HCT116 (cell line): ENCODE measurements at regions not wholly inside any gene's neighbourhood (a gene's known extent, or its start where the extent isn't known, plus 50 kb on each side); places are given as distances from the start of the nearest gene placed in this dataset.

ENCODE experiments used
- ATAC-seq: fragments of 200-7000 bp; cut with Tn5 transposase; 2 replicates; pipeline ENCODE4 v1.9.1; 2020; ENCODE audit warnings: mild to moderate bottlenecking, moderate library complexity
- BruUV-seq: library from RNA; stranded (reverse); fragments of 400-500 nt; replicated peaks from 2 replicates; lab custom pipeline; 2021; lab: Mats Ljungman, UMichigan
- CTCF ChIA-PET: fragments of 300-600 bp; sonication (Branson Sonifier 250); formaldehyde crosslinking; loops from one replicate; lab custom pipeline; 2021; ENCODE audit warnings: antibody characterized with exemption; lab: Charles Lee
- POLR2A ChIA-PET: fragments of 300-600, 350-600 bp; sonication (Branson Sonifier 250); formaldehyde crosslinking; loops from one replicate; lab custom pipeline; 2021; ENCODE audit warnings: antibody characterized with exemption; lab: Charles Lee
- RAD21 ChIA-PET, 2 experiments: fragments of 300-600 bp; sonication (Branson Sonifier 250); formaldehyde crosslinking; loops; one replicate each; lab custom pipeline; 2023; ENCODE audit warnings: low total read pairs in 2 of 2; ENCODE audit not compliant: uncharacterized antibody in 2 of 2, unreplicated experiment in 2 of 2, low non-redundant PET in 1 of 2; lab: Charles Lee
- DNase-seq: peaks from one replicate; pipeline ENCODE4 v3.0.0-alpha.2; 2010; ENCODE audit warnings: low read depth, low spot score
- H2AFZ ChIP-seq: fragments of 200-600 bp; shearing (Covaris generic), sonication (generic); 2 replicates; pipeline ENCODE4 v1.6.1; 2017; ENCODE audit warnings: low read depth, mixed run types, mixed read lengths, antibody characterized with exemption, low read length; ENCODE audit not compliant: poor library complexity, severe bottlenecking
- H3K27ac ChIP-seq: 2 replicates; pipeline ENCODE4 v1.5.1; 2012; ENCODE audit warnings: low read depth, low read length
- H3K27me3 ChIP-seq: fragments of 200-600 bp; sonication (generic); 2 replicates; pipeline ENCODE4 v1.6.1; 2016; ENCODE audit warnings: mixed run types, low read length, mixed read lengths; ENCODE audit not compliant: insufficient read depth
- H3K36me3 ChIP-seq, 2 experiments: fragments of 200-500 bp in 1 of 2; fragments of 200-600 bp in 1 of 2; sonication (Bioruptor generic) in 1 of 2; sonication (generic) in 1 of 2; 2 replicates each; pipeline versions ENCODE4 v1.5.1 to v1.6.1; 2014 to 2016; ENCODE audit warnings: low read length in 2 of 2, inconsistent platforms in 1 of 2, mixed read lengths in 1 of 2, mixed run types in 1 of 2; ENCODE audit not compliant: insufficient read depth in 2 of 2, control insufficient read depth in 1 of 2
- H3K4me1 ChIP-seq, 2 experiments: fragments of 200-600 bp in 1 of 2; sonication (generic) in 1 of 2; 2 replicates each; pipeline versions ENCODE4 v1.5.1 to v1.6.1; 2012 to 2017; ENCODE audit warnings: low read length in 2 of 2, inconsistent platforms in 1 of 2, mild to moderate bottlenecking in 1 of 2, mixed read lengths in 1 of 2, mixed run types in 1 of 2, moderate library complexity in 1 of 2; ENCODE audit not compliant: insufficient read depth in 2 of 2, control insufficient read depth in 1 of 2
- H3K4me2 ChIP-seq: fragments of 200-600 bp; sonication (generic); 2 replicates; pipeline ENCODE4 v1.6.1; 2017; ENCODE audit warnings: mixed run types, low read length, mixed read lengths
- H3K4me3 ChIP-seq, 2 experiments: fragments of 200-600 bp in 1 of 2; sonication (generic) in 1 of 2; replicated peaks in 1 of 2; 2 replicates each; pipeline ENCODE4 v1.5.1; 2011 to 2016; ENCODE audit warnings: low read length in 2 of 2, control low read depth in 1 of 2, low read depth in 1 of 2, mild to moderate bottlenecking in 1 of 2, mixed read lengths in 1 of 2, mixed run types in 1 of 2
- H3K79me2 ChIP-seq: fragments of 200-600 bp; sonication (generic); 2 replicates; pipeline ENCODE4 v1.6.1; 2017; ENCODE audit warnings: mild to moderate bottlenecking, mixed run types, low read length, moderate library complexity, mixed read lengths; ENCODE audit not compliant: insufficient read depth
- H3K9ac ChIP-seq: fragments of 200-600 bp; sonication (generic); 2 replicates; pipeline ENCODE4 v1.6.1; 2016; ENCODE audit warnings: low read length, mixed read lengths
- H3K9me2 ChIP-seq: fragments of 200-600 bp; sonication (generic), shearing (Covaris generic); 2 replicates; pipeline ENCODE4 v1.6.1; 2017; ENCODE audit warnings: mixed run types, mild to moderate bottlenecking, moderate library complexity; ENCODE audit not compliant: insufficient read depth
- H3K9me3 ChIP-seq, 2 experiments: fragments of 200-500 bp in 1 of 2; fragments of 200-600 bp in 1 of 2; sonication (Bioruptor generic) in 1 of 2; sonication (generic) in 1 of 2; 2 replicates each; pipeline ENCODE4 v1.6.1; 2014 to 2017; ENCODE audit warnings: low read length in 2 of 2, mixed read lengths in 2 of 2, inconsistent platforms in 1 of 2, low read depth in 1 of 2, mild to moderate bottlenecking in 1 of 2, mixed run types in 1 of 2, moderate library complexity in 1 of 2; ENCODE audit not compliant: control insufficient read depth in 1 of 2, insufficient read depth in 1 of 2
- H4K20me1 ChIP-seq: fragments of 200-600 bp; sonication (generic), shearing (Covaris generic); 2 replicates; pipeline ENCODE4 v1.6.1; 2017; ENCODE audit warnings: mixed run types, mild to moderate bottlenecking, moderate library complexity; ENCODE audit not compliant: insufficient read depth
- CTCF ChIP-seq, 3 experiments: fragments of 200-600 bp in 1 of 3; sonication (generic) in 1 of 3; IDR thresholded peaks in 2 of 3; conservative IDR thresholded peaks in 1 of 3; 2 replicates each; pipeline ENCODE4 v1.5.1; 2012 to 2017; ENCODE audit warnings: low read depth in 2 of 3, low read length in 2 of 3, antibody characterized with exemption in 1 of 3, borderline replicate concordance in 1 of 3, control low read depth in 1 of 3, mild to moderate bottlenecking in 1 of 3, mixed read lengths in 1 of 3, mixed run types in 1 of 3, moderate library complexity in 1 of 3; ENCODE audit not compliant: insufficient read depth in 1 of 3
- EGR1 ChIP-seq: IDR thresholded peaks from 2 replicates; pipeline ENCODE4 v1.6.1; 2012; ENCODE audit warnings: low read depth
- ELF1 ChIP-seq: IDR thresholded peaks from 2 replicates; pipeline ENCODE4 v1.6.1; 2012; ENCODE audit warnings: low read depth, borderline replicate concordance
- EZH2phosphoT487 ChIP-seq: fragments of 200-600 bp; IDR thresholded peaks from 2 replicates; pipeline ENCODE4 v1.6.1; 2018; ENCODE audit warnings: antibody characterized with exemption, borderline replicate concordance
- FOSL1 ChIP-seq: IDR thresholded peaks from 2 replicates; pipeline ENCODE4 v1.6.1; 2012; ENCODE audit warnings: low read depth
- JUND ChIP-seq: IDR thresholded peaks from 2 replicates; pipeline ENCODE4 v1.6.1; 2012
- MAX ChIP-seq: IDR thresholded peaks from 2 replicates; pipeline ENCODE4 v1.6.1; 2012
- POLR2A ChIP-seq: IDR thresholded peaks from 2 replicates; pipeline ENCODE4 v1.7.0; 2011; ENCODE audit warnings: borderline replicate concordance; ENCODE audit not compliant: insufficient read depth, insufficient read length; ENCODE audit errors: extremely low read depth
- RAD21 ChIP-seq: IDR thresholded peaks from 2 replicates; pipeline ENCODE4 v1.6.1; 2012; ENCODE audit warnings: low read depth, mild to moderate bottlenecking
- SIN3A ChIP-seq: IDR thresholded peaks from 2 replicates; pipeline ENCODE4 v1.6.1; 2012; ENCODE audit warnings: low read depth
- TCF7L2 ChIP-seq: IDR thresholded peaks from 2 replicates; pipeline ENCODE4 v1.7.0; 2011; ENCODE audit warnings: borderline replicate concordance, inconsistent platforms; ENCODE audit not compliant: insufficient read depth, insufficient read length; ENCODE audit errors: extremely low read depth
- YY1 ChIP-seq: IDR thresholded peaks from 2 replicates; pipeline ENCODE4 v1.6.1; 2011; ENCODE audit warnings: low read length, low read depth, moderate library complexity, mild to moderate bottlenecking; ENCODE audit not compliant: insufficient replicate concordance; ENCODE audit errors: extremely low read depth
- ZBTB33 ChIP-seq: IDR thresholded peaks from 2 replicates; pipeline ENCODE4 v1.6.1; 2011; ENCODE audit warnings: mild to moderate bottlenecking, low read length, moderate library complexity; ENCODE audit not compliant: insufficient replicate concordance; ENCODE audit errors: extremely low read depth
- ZFX ChIP-seq: fragments of 450-650 bp; IDR thresholded peaks from 2 replicates; pipeline ENCODE4 v1.6.1; 2017
- ZNF274 ChIP-seq: fragments of 200-500 bp; sonication (Bioruptor generic); IDR thresholded peaks from 2 replicates; pipeline ENCODE4 v1.6.1; 2014; ENCODE audit warnings: mild to moderate bottlenecking, low read depth, low read length, inconsistent platforms
- intact Hi-C: fragments of 100-400 bp; cut with micrococcal nuclease; formaldehyde crosslinking; loops from 2 replicates; pipeline ENCODE4 v1.10.0; 2022

GRCh38 chr9:105043370-105043936, 115.5 kb upstream of the ABCA1 start:
- no peaks in the 10 kb centered on the region for H3K4me1 ChIP-seq
- H3K27me3 ChIP-seq, result no peaks in the 10 kb centered on the region
- no peak overlapping the region for H3K4me2 ChIP-seq
- no peak for DNase-seq
- H3K9me3 ChIP-seq, result no peaks in the 10 kb centered on the region
- TF ChIP-seq YY1 (no peak), ZFX (no peak), EZH2phosphoT487 (no peak), EGR1 (no peak), MAX (no peak), JUND (no peak), FOSL1 (no peak), RAD21 (no peak), SIN3A (no peak)
- ATAC-seq, result no peak
- POLR2A ChIA-PET, result no interaction called here
- no peaks in the 10 kb centered on the region for H3K9me2 ChIP-seq
- BruUV-seq, result no TSS peak
- no peaks in the 10 kb centered on the region for H3K36me3 ChIP-seq
- H3K79me2 ChIP-seq, result no peaks in the 10 kb centered on the region
- H2AFZ ChIP-seq, result no peak overlapping the region
- no peak overlapping the region for H3K9ac ChIP-seq
- intact Hi-C loops, result no loop called here
- CTCF ChIA-PET, result no interaction called here
- no peak overlapping the region for H3K4me3 ChIP-seq
- RAD21 ChIA-PET, result interaction anchor here in 1 of 2 experiments (0.8 kb wide), 1 partner anchor 123 kb away, joined by 4 read pairs; no protein-coding TSS in a partner anchor
- H3K27ac ChIP-seq, result no peak overlapping the region
- no peaks in the 10 kb centered on the region for H4K20me1 ChIP-seq

GRCh38 chr9:105044518-105044917, 116.6 kb upstream of the ABCA1 start:
- no TSS peak for BruUV-seq
- Histone ChIP-seq H3K27me3 (no peaks in the 10 kb centered on the region), H3K4me1 (no peaks in the 10 kb centered on the region), H3K27ac (no peak overlapping the region), H2AFZ (no peak overlapping the region), H3K9me3 (no peaks in the 10 kb centered on the region)
- TF ChIP-seq FOSL1, result no peak
- no peak for TF ChIP-seq CTCF (IDR thresholded peaks at IDR 0.05 in 2 of 3, conservative IDR thresholded peaks at IDR 0.05 in 1 of 3; ENCODE audit: borderline replicate concordance in 1 of 3, insufficient read depth in 1 of 3, low read depth in 2 of 3, low read length in 2 of 3)
- TF ChIP-seq RAD21, result no peak
- no peak for TF ChIP-seq ELF1
- no peak for TF ChIP-seq POLR2A
- no peak for TF ChIP-seq ZNF274
- TF ChIP-seq EGR1, result no peak
- TF ChIP-seq MAX, result no peak
- no peak for TF ChIP-seq TCF7L2
- TF ChIP-seq ZFX, result no peak
- no peak for TF ChIP-seq ZBTB33
- TF ChIP-seq, all 23 proteins: peak for 0
- intact Hi-C loops, result no loop called here
- Histone ChIP-seq H3K9ac (no peak overlapping the region), H3K4me3 (no peak overlapping the region), H3K79me2 (no peaks in the 10 kb centered on the region), H3K9me2 (no peaks in the 10 kb centered on the region), H3K4me2 (no peak overlapping the region), H4K20me1 (no peaks in the 10 kb centered on the region), H3K36me3 (no peaks in the 10 kb centered on the region)
- CTCF ChIA-PET, result interaction anchor here (0.6 kb wide), 1 partner anchor 46 kb away, joined by 3 read pairs; no protein-coding TSS in a partner anchor
- RAD21 ChIA-PET, result no interaction called here
- POLR2A ChIA-PET, result no interaction called here
- DNase-seq, result no peak
- ATAC-seq, result no peak
